H1 (cell line): ENCODE measurements at regions not wholly inside any gene's neighbourhood (a gene's known extent, or its start where the extent isn't known, plus 50 kb on each side); places are given as distances from the start of the nearest gene placed in this dataset.

Experiments
- HDAC2 ChIP-seq, 2 experiments: fragments of 300-600 bp in 1 of 2; sonication (generic) in 1 of 2; IDR thresholded peaks; 2 replicates each; pipeline ENCODE4 v1.6.1; 2011 to 2012; ENCODE audit warnings: low read depth in 2 of 2, low read length in 2 of 2, mild to moderate bottlenecking in 2 of 2, moderate library complexity in 2 of 2, borderline replicate concordance in 1 of 2, inconsistent platforms in 1 of 2

- TF ChIP-seq HDAC2 (IDR thresholded peaks at IDR 0.05; ENCODE audit: borderline replicate concordance in 1 of 2, low read depth in 2 of 2, low read length in 2 of 2), result no peak
Measured at GRCh38 chr1:87981810-87982209, 653.1 kb downstream of the LMO4 start (continued).
